Activated CD4-positive, alpha-beta T cell treated with anti-CD3 and anti-CD28 coated beads, Interleukin-2, amount 50 U/mL, for 1 hour (primary cell): ENCODE measurements at regions not wholly inside any gene's neighbourhood (a gene's known extent, or its start where the extent isn't known, plus 50 kb on each side); places are given as distances from the start of the nearest gene placed in this dataset.
"Not testable (repeated sequence)": the region's sequence is repeated elsewhere in the genome, so short reads cannot be mapped to it uniquely, and the experiment has no call there.

Experiments used
- DNase-seq: peaks from one replicate; pipeline ENCODE4 v3.0.0-alpha.2; 2020

DNA sequence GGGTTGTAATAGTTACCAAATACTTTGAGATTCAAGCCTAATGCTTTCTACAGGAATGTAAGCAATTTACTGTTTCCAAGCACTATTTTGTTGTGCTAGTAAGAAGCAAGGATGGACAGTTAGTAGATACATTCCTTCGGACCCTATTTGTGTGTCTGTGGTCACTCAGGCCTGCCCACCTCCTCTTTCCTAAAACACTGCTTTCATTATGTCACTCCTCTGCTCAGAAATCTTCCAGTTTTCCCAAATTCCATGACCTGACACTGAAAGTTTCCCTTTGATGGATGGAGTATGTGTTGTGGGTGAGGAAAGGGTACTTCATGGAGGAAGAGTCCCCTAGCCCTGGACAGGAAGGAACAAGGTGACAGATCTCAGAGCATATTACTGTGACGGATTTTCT, 141.1 kb downstream of the DISP1 start:
- DNase-seq = no peak

DNA sequence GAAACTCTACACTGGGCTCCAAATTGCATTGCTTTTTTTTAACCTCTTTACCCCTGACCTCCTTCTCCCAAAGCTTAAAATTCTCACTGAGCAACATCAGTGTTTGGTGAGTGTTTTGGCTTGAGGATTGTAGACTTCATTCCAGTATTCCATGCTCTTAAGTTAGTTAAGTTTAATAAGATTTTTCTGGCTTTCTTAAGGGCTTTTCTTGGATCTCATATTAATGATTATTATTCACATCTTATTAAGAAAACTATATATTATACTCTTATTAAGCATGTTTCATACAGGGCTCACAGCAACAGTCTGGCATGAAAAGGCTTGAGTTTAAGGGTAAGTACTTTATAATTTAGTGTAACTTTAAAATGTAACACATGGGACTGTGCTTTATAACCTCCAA, 141.8 kb downstream of the DISP1 start:
- DNase-seq = no peak

DNA sequence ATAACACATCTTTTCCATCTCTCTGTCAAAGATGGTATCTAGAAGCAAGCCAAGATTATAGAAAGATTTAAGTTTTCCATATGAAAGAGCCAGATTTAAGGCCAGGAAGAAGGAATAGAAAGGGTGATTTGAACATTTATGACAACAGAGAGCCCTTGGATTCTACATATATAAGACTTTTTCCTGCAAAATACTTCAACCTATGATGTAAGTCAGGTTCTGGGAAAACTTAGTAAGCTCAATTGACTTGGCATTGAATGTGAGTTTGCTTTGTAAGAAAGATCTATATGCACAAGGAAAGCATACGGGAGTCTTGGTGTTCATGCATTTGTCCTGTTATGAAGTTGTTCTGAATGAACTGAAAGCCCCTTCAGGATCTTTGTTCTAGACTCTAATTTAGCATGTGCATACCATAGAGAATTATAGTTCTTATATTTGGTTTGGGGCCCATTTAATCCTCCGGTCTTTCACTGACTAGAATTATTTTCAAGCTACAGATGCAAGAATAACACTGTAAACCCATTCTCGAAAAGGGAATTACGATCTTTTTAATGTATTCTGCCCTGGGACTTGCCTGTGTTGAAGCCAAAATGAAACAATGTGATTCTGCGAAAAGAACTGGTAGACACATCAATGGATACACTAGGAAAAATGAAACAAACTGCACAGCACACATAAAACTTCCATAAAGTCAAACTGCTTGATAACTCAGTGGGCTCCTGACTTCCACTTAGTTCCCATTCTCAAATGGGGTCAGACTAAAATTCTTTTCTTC, 152.8 kb downstream of the DISP1 start:
- DNase-seq = no peak

DNA sequence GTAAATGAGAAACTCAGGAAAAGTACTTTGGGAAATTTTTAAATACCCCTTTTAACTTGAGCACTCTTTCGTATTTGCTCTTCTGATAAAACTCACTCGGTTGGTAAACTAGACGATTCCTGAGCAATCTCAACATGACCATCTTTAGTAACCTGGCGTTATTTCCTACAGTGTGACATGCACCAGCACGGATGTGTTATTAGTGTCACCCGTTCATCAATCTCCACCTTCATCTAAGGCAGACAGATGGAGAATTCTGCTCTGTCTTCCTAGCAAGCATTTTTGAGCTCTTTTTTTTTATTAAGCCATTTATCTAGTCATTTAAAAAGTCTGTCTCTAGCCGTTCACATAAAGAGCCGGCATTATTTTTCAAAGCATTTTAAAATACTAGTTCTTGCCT, 155.2 kb downstream of the DISP1 start:
- no peak for DNase-seq

DNA sequence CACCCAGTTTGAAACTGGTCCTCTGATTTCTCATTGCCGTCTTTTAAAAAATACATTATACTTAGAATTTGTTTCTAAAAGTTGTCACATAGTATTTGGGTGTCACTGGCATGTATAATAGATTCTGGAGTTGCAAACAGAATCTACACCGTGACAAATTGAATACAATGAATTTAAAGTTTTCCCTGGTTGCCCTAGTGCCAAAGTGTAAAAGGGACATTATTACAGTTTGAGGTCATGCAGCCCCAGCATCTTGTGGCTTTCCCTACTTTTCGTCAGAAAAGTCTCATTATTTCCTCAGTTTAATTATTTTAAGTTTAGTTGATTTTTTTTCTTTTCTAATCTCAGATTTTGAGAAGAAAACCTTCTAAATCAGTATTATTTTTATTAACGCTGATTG, 155.9 kb downstream of the DISP1 start:
- DNase-seq = no peak

DNA sequence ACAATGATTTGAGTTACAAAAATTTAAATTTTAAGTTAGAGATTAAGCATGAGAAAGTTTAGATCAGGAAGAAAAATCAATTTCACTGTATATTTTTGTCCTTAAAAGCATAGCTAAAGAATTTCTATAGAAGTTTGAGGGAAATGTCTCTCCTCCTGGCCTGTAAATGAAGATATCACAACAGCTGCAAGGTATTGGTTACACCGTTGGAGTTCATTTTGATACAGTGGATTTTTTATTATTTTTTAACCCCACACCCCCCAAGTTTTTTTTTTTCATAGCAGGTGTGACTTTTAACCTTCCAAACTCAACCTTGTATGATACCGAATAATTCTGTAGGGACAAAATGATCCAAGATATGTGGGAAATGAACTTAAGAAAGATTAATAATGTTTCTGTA, 156.3 kb downstream of the DISP1 start:
- no peak for DNase-seq

DNA sequence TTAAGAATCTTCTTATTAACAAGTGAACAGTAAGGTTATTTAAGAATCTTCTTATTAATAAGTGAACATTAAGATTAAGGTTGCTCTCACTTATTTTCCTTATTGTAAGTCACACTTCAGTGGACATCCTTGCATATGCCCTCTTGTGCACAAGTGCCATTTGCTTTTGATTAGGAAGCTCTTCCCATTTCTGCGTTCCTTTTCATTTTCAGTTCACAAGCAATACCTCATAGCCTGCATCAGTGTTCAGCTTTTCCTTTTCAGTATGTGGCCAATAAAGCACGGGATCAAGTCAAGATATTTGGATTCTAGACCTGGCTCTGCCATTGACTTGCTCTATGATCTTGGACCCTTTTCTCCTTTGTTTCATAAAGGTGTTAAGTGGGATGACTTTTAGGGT, 158.7 kb downstream of the DISP1 start:
- no peak for DNase-seq

DNA sequence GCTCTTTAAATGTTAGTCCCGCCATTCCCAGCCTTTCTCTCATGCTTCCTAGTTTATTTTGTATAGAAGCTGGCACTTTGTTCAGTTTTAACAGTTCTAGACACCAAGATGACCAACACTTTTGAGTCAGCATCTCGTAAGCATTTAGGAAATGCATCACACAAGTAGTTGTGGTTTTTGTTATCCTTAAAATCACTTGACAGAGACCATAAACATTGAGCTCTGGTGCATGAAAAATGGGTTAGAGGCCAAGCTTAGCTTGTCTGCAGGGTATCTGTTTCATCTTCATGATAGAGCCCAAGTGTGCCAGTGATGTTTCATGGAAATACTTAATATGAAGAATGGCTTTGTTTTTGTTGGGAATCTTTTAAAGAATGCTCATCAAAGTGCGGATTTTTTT, 159.7 kb downstream of the DISP1 start:
- no peak for DNase-seq

DNA sequence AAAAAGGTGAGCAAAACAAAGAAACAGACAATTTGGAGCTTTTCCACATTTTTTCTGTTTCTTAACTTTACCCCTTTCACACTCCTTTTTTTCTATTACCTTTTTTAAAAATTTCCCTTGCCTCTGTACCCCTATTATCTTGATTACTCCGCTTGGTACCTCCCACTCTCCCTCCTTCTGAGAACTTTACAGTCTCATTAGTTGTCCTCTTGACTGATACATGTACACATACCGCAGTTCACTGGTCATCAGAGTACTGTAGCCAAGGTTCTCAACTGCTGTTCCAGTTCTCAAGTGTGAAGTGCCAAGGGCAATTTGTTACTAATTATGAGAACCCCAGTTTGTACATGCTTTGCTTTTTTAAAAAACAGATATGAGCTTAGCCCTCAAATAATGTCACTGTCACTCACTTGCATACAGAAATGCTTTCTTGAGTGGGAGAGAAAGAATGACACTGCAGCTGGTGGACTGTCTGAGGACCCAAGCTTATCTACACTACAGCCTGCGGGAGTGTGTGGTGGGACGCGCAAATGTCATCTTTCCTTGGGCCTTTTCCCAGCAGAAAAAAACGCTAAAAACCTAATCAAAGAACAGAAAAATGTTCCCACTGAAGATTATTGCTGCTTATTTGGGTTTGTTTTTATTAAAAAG, 160.8 kb downstream of the DISP1 start:
- no peak for DNase-seq

DNA sequence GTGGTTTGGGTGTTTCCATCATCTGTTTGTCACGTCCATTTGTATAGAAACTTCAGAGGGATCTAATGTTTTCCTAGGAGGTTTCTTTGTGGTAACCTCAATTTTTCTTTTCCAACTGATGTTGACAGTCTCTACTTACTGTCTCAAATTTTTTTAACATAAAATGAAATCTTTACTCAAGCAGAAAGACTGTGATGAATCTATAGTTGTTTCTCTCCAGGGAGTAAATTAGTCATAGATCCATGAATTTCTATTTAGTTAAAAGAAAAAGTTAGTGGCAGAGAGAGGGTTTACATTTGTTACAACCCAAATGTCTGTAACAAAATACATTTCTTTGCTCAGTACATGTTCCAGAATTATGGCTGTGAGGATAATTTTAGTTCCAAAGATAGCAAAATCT, 161.6 kb downstream of the DISP1 start:
- DNase-seq = no peak

DNA sequence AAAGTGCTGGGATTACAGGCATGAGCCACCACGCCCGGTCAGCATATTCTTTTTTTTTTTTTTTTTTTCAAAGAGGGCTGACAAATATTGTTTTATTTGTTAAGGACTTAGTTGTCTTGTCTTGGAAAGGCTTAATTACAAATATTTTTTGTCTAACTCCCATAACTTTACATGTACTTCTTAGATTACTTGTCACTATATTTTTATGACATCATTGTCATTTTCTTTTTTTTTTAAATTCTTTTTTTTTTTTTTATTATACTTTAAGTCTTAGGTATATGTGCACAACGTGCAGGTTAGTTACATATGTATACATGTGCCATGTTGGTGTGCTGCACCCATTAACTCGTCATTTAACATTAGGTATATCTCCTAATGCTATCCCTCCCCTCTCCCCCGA, 162.5 kb downstream of the DISP1 start:
- DNase-seq = not testable (repeated sequence)

DNA sequence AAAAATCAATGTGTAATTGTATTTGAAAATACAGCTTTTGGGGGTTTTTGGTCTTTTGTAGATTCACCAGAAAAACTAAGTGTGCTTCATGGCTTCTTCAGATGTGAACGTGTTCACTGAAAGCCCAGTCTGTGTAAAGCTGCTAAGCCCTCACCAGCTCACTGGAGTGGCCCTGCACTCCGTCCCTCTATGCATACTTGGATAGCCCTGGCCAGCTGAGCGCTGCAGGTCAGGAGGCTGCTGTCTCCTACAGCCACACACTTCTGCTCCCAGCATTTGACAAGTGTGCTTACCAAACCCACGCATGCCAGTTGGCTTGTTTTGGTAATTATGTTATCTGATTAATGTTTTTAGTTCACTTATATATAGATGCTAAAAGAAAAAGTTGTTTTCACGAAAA, 163.5 kb downstream of the TLR5 start:
- DNase-seq = no peak

DNA sequence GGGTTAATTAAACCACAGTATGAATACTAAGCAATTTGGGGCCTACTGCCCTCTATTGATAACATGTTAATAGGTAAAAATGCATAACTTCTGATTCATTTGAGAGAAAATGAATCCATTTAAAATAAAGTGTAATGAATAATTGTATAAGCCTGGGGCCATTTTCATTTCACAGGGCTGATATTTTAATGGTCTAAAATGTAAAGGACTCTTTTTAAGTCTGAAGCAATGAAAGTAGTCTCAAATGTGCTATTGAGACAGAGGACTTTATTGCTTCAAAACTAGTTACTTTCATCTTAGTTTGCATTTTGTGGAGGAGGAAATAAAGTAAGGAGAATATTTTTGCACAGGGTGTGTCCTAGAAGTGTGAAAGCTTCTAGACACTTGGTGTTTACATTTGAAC, 155.4 kb downstream of the TLR5 start:
- no peak for DNase-seq

DNA sequence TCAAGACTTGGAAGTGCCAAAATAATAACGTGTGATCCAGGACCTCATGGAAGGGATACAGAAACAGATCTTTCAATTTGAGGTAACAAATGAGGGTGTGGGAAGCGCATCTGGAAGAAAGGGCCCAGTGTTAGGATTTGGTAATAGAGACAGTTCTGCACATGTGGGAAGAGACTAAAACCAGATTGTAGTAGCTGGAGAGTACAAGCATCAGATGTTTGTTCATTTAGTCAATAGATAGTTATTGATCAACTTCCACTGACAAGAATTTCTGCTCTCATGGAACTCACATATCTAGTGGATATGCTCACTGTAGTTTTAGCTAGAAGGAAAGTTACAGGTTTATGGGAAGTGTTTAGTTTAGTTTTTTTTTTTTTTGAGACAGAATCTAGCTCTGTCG, 153.6 kb downstream of the TLR5 start:
- no peak for DNase-seq

DNA sequence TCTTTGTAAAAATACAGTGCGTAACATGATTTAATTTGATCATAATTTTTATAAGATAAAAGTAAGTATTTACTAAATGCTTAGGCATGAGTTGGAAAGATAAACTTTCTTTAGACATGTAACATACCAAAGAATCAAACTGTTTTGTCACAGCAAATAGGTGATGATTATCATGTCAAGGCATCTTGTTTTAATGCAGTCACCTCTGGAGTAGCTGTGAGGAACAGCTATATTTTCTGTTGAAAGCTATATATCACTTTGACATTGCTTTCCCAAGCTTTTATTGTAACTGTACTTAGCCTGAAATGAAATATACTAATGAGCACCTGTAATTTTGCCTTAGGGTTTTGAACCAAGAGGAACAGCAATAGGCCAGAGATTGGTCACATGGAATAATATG, 151.9 kb downstream of the TLR5 start:
- DNase-seq = no peak

DNA sequence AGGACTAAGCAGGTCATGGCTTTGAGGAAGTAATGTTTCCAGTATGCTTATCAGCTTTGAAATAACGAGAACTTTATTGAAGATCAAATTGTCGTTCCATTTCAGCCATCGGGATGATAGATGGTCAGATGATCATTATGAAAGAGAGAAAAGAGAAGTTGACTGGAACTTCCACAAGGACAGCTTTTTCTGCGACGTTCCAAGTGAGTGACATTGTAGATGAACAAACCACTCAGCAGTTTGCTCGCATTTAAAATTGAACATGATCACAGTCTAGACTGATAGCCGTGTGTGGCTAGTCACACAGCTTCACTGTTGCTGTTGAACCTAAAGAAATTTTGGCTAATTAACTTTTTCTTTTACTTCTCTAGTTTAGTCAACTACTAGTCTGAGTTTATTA, 151.1 kb downstream of the TLR5 start:
- no peak for DNase-seq

DNA sequence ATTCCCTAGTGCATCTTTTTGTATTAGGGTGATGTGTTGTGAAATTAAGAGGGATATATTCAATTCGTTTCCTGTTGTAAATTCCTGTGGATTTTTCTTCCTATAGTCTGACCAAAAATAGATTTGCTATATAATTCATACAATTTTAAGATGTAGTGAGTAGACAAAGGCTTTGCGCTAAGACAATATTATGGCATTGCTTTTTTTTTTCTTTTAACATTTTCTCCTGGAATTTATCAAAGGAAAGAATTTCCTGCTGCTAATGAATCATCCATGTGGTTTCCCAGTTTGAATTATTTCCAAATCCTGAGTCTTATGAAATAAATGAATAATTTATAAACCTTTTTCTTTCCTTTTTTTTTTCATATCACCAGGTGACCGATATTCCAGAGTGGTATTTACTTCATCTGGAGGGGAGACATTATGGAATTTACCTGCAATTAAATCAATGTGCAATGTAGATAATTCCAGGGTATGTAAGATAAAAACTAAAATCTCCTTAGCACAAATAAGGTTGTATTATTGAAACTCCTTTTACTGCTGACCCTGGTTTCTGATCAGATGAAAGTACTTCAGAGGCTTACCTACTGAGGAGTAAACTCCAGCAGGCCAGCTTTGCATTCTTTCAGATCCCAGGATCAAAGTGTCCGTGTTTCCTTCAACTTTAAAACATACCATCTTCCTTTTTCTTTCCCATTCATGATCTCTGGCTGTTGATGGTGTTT, 148.4 kb downstream of the TLR5 start:
- no peak for DNase-seq

DNA sequence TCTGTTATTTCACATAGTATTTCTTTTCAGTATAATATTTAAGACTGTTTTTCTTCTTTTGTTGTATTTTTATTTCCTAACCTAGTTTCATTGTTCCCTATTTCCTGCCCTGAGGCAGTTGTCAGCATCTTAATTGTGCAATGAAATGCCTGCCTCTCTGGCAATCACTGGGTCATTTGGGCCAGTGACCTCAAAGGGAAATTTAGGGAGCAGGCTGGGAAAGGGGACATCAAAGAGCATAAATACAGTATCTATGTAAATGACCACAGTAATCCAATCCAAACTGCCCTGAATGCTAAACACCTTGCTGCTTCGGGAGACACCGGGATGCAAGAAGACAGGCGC, 147.8 kb downstream of the TLR5 start:
- no peak for DNase-seq

DNA sequence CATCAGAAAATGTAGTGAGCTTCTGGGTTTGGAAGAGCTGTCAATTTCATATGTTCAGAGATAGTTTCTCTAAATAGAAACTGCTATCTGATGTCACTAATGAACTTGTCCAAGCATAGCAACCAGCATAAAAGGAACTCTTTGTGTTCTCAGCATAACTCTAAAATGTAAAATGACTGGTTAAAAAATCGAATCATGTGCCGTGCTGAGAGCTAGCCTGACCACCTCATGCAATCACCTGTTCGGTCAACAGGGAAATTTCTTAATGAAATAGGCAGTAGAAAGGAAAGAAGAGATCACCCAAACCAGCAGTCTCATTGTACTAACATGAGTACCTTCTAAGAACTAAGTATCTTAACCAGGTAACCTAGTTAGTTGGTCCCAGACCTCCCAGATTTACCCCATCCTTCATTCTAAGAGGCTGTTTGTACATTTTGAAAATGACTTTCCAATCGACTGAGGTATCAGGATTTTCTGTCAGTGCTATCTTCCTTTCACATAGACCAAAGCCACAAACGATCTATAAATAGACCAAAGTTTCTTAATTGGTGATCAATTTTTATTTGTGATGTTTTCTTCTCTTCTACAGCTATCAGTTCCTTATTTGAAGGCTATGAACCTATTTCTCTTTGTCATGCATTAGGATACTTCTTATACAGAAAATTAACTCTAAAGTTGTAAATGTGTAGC, 147.3 kb downstream of the TLR5 start:
- no peak for DNase-seq

DNA sequence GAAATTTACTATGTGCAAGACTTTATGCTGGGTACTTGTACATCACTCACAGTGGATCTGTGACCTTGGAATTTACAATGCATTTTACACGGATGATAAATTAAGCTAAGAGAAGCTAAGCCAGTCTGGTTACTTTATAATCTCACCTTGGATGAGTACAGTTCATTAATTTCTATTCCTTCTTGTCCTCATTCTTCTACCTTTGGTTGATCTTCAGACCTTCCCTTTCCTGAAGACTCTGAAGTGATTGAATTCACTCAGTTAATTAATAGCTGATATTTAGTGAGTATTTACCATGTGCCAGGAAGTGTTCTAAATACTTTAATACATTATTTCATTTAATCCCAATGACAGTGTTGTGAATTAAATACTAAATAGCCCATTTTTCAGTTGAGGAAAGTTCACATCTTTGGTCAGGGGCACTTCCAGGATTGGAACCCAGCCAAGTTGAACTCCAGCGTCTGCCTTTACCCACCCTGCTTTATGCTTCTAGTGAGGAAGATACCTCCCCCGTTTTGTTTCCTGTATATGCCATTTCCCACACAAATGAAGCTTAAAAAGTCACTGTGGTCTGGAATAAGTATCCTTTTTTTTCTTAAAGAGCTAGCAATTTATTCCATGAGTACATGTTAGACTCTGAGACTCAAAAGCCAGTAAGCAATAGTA, 146.6 kb downstream of the TLR5 start:
- DNase-seq = no peak

DNA sequence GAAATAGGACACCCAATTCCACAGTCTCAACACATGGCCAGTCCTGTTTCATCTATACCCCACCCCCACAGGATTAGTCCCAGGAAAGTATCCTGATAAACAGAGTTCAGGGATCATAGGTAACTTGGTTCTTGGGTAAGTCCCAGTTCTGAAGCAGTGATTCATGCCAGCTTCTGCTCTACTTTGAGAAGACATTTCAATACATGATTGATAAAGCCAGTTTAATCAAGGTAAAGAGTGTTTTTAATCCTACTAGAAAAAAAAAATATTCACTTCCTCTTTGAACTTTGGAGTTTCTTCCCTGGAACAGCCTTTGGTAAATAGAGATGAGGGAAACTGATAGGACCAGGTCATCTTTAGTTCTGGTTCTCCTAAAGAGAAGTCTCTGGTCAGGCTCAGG, 142.4 kb downstream of the TLR5 start:
- DNase-seq = no peak

DNA sequence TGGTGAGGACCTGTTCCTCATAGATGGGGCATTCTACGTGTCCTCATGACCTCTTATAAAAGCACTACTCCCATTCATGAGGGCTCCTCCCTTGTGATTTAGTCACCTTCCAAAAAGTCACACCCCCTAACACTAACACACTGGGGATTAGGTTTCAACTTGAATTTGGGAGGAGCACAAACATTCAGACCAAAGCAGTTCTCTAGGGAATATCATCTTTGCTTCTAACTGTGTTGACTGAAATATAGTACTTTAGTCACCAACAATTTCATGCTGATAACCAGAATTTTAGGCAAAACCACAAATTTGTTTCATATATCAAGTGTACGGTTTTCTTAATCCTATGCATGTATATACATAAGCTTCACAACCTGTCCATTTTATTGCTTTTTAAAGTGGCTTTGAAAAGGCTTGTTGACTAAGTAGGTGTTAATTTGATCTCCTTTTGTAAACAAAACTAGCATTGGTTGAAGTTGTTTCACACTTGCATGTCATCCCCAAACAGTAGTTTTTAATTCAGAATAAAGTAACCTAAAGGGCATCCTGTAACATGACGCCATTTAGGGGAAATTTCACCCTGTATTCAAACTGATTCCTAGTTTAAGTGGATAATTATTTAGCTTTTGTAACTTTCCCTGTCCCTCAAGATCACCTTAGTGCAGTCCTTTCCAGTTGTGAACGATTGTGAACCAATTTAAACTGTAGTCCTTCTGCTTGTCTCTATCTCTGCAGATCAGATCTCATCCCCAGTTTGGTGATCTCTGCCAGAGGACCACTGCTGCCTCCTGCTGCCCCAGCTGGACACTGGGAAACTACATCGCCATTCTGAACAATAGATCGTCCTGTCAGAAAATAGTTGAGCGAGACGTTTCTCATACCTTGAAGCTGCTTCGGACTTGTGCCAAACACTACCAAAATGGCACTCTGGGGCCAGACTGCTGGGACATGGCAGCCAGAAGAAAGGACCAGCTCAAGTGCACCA, 141.1 kb downstream of the TLR5 start:
- DNase-seq = no peak
